Gastrocnemius medialis (tissue), 4 donors: ENCODE measurements at regions not wholly inside any gene's neighbourhood (a gene's known extent, or its start where the extent isn't known, plus 50 kb on each side); places are given as distances from the start of the nearest gene placed in this dataset.
"Not testable (repeated sequence)": the region's sequence is repeated elsewhere in the genome, so short reads cannot be mapped to it uniquely, and the experiment has no call there.

ENCODE experiments used
- CTCF ChIP-seq, 5 experiments: fragments of 450-650 bp in 3 of 5; fragments of 200-600 bp in 2 of 5; sonication (generic) in 2 of 5; IDR thresholded peaks in 4 of 5; conservative IDR thresholded peaks in 1 of 5; 1 replicate in 4 of 5; 2 replicates in 1 of 5; pipeline ENCODE4 v1.5.1; 2016 to 2019; ENCODE audit warnings: antibody characterized with exemption in 5 of 5, mild to moderate bottlenecking in 3 of 5, moderate library complexity in 3 of 5
- POLR2A ChIP-seq, 2 donors: fragments of 450-650 bp; IDR thresholded peaks; one replicate each; pipeline ENCODE4 v1.6.1; 2017; ENCODE audit warnings: antibody characterized with exemption in 2 of 2, mild to moderate bottlenecking in 2 of 2, moderate library complexity in 2 of 2

GRCh38 chr12:92405801-92406251 lies 260.2 kb upstream of the BTG1 start:
- not testable (repeated sequence) for TF ChIP-seq CTCF (IDR thresholded peaks at IDR 0.05 in 4 of 5, conservative IDR thresholded peaks at IDR 0.05 in 1 of 5); POLR2A (IDR thresholded peaks at IDR 0.05)
